ENCODE measurements at regions not wholly inside any gene's neighbourhood (a gene's known extent, or its start where the extent isn't known, plus 50 kb on each side); places are given as distances from the start of the nearest gene placed in this dataset.

DNA sequence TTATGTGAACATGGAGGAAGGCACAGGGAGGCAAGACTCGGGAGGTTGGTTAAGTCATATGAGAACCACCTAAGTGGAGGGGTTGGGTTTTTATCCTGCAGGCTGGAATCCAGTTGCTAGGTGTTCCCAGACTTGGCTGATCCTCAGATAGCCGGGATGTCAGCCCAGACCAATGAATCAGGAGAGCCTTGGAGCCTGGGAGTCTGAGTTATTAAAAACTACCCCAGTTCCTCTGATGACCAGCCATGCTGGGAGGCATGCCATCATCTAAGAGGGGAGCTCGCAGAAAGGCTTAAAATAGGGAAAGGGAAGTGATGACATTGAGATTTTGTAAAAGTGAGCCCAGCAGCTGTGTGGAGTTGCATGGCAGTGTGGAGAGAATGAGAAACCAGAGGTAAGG lies 238.1 kb downstream of the ZNF248 start:
- no peak for TF ChIP-seq EZH2 (IDR thresholded peaks at IDR 0.05; ENCODE audit: borderline replicate concordance, low read length)
- TF ChIP-seq, protein P1, sequence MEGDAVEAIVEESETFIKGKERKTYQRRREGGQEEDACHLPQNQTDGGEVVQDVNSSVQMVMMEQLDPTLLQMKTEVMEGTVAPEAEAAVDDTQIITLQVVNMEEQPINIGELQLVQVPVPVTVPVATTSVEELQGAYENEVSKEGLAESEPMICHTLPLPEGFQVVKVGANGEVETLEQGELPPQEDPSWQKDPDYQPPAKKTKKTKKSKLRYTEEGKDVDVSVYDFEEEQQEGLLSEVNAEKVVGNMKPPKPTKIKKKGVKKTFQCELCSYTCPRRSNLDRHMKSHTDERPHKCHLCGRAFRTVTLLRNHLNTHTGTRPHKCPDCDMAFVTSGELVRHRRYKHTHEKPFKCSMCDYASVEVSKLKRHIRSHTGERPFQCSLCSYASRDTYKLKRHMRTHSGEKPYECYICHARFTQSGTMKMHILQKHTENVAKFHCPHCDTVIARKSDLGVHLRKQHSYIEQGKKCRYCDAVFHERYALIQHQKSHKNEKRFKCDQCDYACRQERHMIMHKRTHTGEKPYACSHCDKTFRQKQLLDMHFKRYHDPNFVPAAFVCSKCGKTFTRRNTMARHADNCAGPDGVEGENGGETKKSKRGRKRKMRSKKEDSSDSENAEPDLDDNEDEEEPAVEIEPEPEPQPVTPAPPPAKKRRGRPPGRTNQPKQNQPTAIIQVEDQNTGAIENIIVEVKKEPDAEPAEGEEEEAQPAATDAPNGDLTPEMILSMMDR (conservative IDR thresholded peaks at IDR 0.05 in 1 of 2, IDR thresholded peaks at IDR 0.05 in 1 of 2; ENCODE audit: extremely low read depth in 1 of 2, insufficient read depth in 1 of 2, low read depth in 1 of 2, low read length in 2 of 2) = no peak
